Jurkat, Clone E6-1 (cell line): ENCODE measurements at regions not wholly inside any gene's neighbourhood (a gene's known extent, or its start where the extent isn't known, plus 50 kb on each side); places are given as distances from the start of the nearest gene placed in this dataset.
A peak's percentile ranks its signal among the peaks of the same experiment; 100 is the strongest.

Experiments
- DNase-seq: peaks from one replicate; pipeline ENCODE4 v3.0.0-alpha.2; 2011; ENCODE audit warnings: low read depth, low spot score
- H3K4me3 ChIP-seq: 2 replicates; pipeline ENCODE4 v1.5.1; 2011; ENCODE audit warnings: mild to moderate bottlenecking, low read length, control low read depth, moderate library complexity

GRCh38 chr16:65786916-65787315 is 579.6 kb upstream of the CDH5 start:
- DNase-seq: no peak
- no peak overlapping the region for H3K4me3 ChIP-seq

GRCh38 chr16:65783709-65784474 is 582.6 kb upstream of the CDH5 start:
- no peak for DNase-seq
- H3K4me3 ChIP-seq: no peak overlapping the region

- no peak for DNase-seq
- H3K4me3 ChIP-seq: no peak overlapping the region
These were observed 583.6 kb upstream of the CDH5 start for GRCh38 chr16:65782611-65783600.

GRCh38 chr16:65781855-65782254 is 584.6 kb upstream of the CDH5 start:
- DNase-seq: no peak
- no peak overlapping the region for H3K4me3 ChIP-seq

- no peak for DNase-seq
- no peak overlapping the region for H3K4me3 ChIP-seq
These were observed 585.1 kb upstream of the CDH5 start for GRCh38 chr16:65781363-65781762.

GRCh38 chr16:65779201-65779600 is 587.3 kb upstream of the CDH5 start:
- H3K4me3 ChIP-seq: no peak overlapping the region

GRCh38 chr16:65776639-65777183 is 589.8 kb upstream of the CDH5 start:
- H3K4me3 ChIP-seq: no peak overlapping the region
- DNase-seq: no peak

More at GRCh38 chr16:65779201-65779600, 587.3 kb upstream of the CDH5 start:
- no peak for DNase-seq

GRCh38 chr16:65775829-65776228 is 590.7 kb upstream of the CDH5 start:
- no peak for DNase-seq
- H3K4me3 ChIP-seq: no peak overlapping the region

- no peak for DNase-seq
- H3K4me3 ChIP-seq: no peak overlapping the region
These were observed 592.1 kb upstream of the CDH5 start for GRCh38 chr16:65774350-65774749.

- no peak overlapping the region for H3K4me3 ChIP-seq
- DNase-seq: no peak
These were observed 593.1 kb upstream of the CDH5 start for GRCh38 chr16:65773301-65773874.

- no peak for DNase-seq
- no peak overlapping the region for H3K4me3 ChIP-seq
These were observed 594.3 kb upstream of the CDH5 start for GRCh38 chr16:65772134-65772732.

GRCh38 chr16:65771707-65772106 is 594.8 kb upstream of the CDH5 start:
- no peak for DNase-seq
- no peak overlapping the region for H3K4me3 ChIP-seq

GRCh38 chr16:65770752-65771151 is 595.7 kb upstream of the CDH5 start:
- H3K4me3 ChIP-seq: no peak overlapping the region

GRCh38 chr16:65769776-65770438 is 596.6 kb upstream of the CDH5 start:
- no peak for DNase-seq
- H3K4me3 ChIP-seq: no peak overlapping the region

More at GRCh38 chr16:65770752-65771151, 595.7 kb upstream of the CDH5 start:
- no peak for DNase-seq

- DNase-seq: peak; percentile 50
- no peak overlapping the region for H3K4me3 ChIP-seq
These were observed 597.4 kb upstream of the CDH5 start for GRCh38 chr16:65769055-65769465.

GRCh38 chr16:65767125-65767524 is 599.4 kb upstream of the CDH5 start:
- H3K4me3 ChIP-seq: no peak overlapping the region
- DNase-seq: no peak

- peak; percentile 52 for DNase-seq
These were observed 602.7 kb upstream of the CDH5 start for GRCh38 chr16:65763640-65764305.

GRCh38 chr16:65760874-65761273 is 605.6 kb upstream of the CDH5 start:
- no peak for DNase-seq
- H3K4me3 ChIP-seq: no peak overlapping the region

More at GRCh38 chr16:65763640-65764305, 602.7 kb upstream of the CDH5 start:
- H3K4me3 ChIP-seq: no peak overlapping the region
